PC-9 (cell line): ENCODE measurements at regions not wholly inside any gene's neighbourhood (a gene's known extent, or its start where the extent isn't known, plus 50 kb on each side); places are given as distances from the start of the nearest gene placed in this dataset.

Source experiments
- EZH2 ChIP-seq: fragments of 200-600 bp; sonication (generic); IDR thresholded peaks from 2 replicates; pipeline ENCODE4 v1.8.0; 2017; ENCODE audit warnings: antibody characterized with exemption, low read depth
- TF ChIP-seq, protein P1 (sequence below): fragments of 200-600 bp; sonication (generic); conservative IDR thresholded peaks from 2 replicates; pipeline ENCODE4 v1.6.1; 2017; ENCODE audit warnings: mixed run types, antibody characterized with exemption, mild to moderate bottlenecking, moderate library complexity

- TF ChIP-seq, protein P1, sequence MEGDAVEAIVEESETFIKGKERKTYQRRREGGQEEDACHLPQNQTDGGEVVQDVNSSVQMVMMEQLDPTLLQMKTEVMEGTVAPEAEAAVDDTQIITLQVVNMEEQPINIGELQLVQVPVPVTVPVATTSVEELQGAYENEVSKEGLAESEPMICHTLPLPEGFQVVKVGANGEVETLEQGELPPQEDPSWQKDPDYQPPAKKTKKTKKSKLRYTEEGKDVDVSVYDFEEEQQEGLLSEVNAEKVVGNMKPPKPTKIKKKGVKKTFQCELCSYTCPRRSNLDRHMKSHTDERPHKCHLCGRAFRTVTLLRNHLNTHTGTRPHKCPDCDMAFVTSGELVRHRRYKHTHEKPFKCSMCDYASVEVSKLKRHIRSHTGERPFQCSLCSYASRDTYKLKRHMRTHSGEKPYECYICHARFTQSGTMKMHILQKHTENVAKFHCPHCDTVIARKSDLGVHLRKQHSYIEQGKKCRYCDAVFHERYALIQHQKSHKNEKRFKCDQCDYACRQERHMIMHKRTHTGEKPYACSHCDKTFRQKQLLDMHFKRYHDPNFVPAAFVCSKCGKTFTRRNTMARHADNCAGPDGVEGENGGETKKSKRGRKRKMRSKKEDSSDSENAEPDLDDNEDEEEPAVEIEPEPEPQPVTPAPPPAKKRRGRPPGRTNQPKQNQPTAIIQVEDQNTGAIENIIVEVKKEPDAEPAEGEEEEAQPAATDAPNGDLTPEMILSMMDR: no peak
- no peak for TF ChIP-seq EZH2
These were observed 285.1 kb downstream of the REEP3 start for GRCh38 chr10:63806330-63806729.
